NCI-H2107 treated with DMSO at 0.1 percent for 48 hours (cell line): ENCODE measurements at regions not wholly inside any gene's neighbourhood (a gene's known extent, or its start where the extent isn't known, plus 50 kb on each side); places are given as distances from the start of the nearest gene placed in this dataset.
"Not testable (repeated sequence)": the region's sequence is repeated elsewhere in the genome, so short reads cannot be mapped to it uniquely, and the experiment has no call there.

Experiments
- DNase-seq: peaks from one replicate; lab custom pipeline; 2025; ENCODE audit not compliant: unreplicated experiment; lab: John Stamatoyannopoulos, UW

GRCh38 chr7:152543799-152544198 lies 108.0 kb upstream of the KMT2C start:
- no peak for DNase-seq

DNA sequence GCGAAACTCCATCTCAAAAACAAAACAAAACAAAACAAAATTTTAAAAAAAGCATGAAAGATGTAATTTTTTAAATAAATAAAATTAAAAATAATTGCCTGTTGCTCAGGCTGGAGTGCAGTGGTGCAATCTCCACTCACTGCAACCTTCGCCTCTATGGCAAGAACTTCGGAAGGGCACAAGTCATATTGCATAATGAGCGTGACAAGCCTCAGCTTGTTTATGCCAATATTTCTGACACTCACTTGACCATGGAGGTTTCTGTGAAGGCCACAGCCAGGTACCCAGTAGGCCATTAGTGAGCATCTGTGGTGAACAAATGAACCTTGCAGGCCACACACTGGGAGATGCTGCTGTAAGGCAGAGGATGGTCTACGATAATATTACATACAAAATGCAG lies 106.1 kb upstream of the KMT2C start:
- DNase-seq = no peak

DNA sequence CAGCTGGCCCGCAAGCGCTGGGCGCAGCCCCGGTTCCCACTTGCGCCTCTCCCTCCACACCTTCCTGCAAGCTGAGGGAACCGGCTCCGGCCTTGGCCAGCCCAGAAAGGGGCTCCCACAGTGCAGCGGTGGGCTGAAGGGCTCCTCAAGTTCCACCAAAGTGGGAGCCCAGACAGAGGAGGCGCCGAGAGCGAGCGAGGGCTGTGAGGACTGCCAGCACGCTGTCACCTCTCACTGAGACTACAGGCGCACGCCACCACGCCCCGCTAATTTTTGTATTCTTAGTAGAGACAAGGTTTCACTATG lies 103.3 kb upstream of the KMT2C start:
- DNase-seq = not testable (repeated sequence)

DNA sequence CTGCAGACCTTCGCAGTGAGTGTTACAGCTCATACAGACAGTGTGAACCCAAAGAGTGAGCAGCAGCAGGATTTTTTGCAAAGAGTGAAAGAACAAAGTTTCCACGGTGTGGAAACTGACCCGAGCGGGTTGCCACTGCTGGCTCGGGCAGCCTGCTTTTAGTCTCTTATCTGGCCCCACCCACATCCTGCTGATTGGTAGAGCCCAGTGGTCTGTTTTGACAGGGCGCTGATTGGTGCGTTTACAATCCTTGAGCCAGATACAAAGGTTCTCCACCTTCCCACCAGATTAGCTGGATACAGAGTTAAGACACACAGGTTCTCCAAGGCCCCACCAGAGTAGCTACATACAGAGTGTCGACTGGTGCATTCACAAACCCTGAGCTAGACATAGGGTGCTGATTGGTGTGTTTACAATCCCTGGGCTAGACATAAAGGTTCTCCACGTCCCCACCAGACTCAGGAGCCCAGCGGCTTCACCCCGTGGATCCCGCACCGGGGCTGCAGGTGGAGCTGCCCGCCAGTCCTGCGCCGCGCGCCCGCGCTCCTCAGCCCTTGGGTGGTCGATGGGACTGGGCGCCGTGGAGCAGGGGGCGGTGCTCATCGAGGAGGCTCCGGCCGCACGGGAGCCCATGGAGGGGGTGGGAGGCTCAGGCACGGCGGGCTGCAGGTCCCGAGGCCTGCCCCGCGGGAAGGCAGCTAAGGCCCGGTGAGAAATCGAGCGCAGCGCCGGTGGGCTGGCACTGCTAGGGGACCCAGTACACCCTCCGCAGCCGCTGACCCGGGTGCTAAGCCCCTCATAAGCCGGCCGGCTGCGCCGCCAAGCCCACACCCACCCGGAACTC lies 102.8 kb upstream of the KMT2C start:
- not testable (repeated sequence) for DNase-seq

DNA sequence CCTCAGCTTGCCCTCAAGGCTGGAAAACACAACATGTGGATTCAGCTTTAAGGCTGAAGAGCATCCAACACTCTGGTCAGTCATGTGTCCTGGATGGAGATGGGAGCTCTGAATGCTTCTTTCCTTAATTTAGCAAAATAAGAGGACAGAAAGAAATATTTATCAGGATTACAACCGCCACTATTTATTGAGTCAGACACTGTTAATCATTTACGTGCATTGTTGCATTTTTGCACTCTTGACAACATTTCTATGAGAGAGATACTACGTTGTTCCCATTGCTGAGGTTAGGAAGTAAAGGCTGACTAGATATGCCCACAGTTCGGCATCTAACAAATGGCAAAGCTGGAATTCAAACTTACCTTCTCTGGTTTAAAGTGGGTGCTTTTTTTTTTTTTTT lies 101.8 kb upstream of the KMT2C start:
- no peak for DNase-seq

DNA sequence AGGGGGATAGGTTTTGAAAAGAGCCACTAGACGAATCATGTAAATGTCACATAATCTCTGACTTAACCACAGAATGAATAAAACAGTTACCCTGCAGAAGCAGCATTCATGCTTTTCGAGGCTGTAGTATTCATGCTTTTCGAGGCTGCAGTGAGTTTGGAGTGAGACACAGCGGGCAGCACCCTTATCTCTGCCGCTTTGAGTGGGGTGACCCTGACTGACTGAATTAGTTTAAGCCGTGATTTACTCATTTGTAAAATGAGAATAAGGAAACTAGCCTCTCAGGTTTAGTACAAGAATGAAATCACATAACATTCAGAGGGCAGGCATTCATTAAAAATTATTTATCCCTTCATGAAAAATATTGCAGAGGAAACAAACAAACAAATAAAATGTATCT lies 92.8 kb upstream of the KMT2C start:
- DNase-seq = peak; percentile 67

DNA sequence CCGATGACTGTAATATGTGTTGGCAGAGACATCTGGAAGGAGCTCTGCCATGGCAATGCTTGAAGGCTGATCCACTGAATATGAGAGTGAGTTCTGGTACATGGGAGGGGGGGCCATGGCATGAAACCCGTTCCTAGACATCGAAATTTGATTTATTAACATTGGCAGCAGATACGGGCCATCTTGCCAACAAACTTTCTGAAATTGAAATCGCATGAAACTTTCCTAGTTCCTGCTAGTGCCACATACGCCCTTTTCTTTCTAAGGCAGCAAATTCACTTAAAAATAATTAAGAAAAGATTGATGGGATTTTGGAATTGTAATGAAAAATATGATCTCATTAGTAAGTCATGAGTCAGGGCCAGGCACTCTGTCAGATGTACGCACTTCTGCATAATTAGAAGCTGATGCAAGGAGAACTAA lies 91.8 kb upstream of the KMT2C start:
- DNase-seq = no peak

GRCh38 chr7:152523916-152524315 lies 88.1 kb upstream of the KMT2C start:
- DNase-seq = no peak

GRCh38 chr7:152522571-152523067 lies 86.8 kb upstream of the KMT2C start:
- DNase-seq = peak; percentile 49

GRCh38 chr7:152521420-152522337 lies 85.9 kb upstream of the KMT2C start:
- no peak for DNase-seq

- DNase-seq = no peak
These were observed 85.1 kb upstream of the KMT2C start for GRCh38 chr7:152520861-152521302.

- DNase-seq = no peak
These were observed 83.5 kb upstream of the KMT2C start for GRCh38 chr7:152519290-152519689.

DNA sequence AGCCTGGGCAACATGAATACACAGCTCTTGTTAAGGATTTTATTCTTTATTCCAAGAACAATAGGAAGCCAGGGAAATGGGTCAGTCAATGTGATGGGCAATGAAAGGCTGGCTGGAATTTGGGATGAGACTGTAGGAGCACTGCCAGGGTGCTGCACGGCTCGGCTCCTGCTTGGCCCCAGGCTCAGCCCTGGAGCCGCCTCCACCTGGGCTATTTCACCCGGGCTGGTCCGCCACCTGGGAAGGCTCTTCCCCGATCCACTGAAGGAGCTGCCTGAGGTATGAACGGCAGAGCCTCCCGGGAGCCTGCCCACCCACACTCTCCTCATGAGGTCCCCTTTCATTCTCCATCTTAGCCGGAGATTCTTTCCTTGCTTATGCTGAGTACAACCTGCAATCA lies 80.4 kb upstream of the KMT2C start:
- no peak for DNase-seq

DNA sequence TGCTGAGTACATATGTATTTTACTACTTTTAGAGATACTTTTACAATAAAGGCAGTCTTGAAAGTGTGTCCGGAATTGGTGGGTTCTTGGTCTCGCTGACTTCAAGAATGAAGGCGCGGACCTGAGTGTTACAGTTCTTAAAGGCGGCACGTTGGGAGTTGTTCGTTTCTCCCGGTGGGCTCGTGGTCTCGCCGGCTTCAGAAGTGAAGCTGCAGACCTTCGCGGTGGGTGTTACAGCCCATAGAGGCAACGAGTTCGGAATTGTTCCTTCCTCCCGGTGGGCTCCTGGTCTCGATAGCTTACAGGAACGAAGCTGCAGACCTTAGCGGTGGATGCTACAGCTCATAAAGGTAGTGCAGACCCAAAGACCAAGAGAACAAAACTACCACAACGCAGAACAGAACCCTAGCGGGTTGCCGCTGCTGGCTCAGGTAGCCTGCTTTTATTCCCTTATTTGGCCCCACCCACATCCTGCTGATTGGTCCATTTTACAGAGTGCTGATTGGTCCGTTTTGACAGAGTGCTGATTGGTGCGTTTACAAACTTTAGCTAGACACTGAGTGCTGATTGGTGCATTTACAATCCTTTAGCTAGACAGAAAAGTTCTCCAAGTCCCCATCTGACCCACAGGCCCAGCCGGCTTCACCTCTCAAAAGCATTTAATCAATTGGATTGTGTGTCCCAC lies 79.6 kb upstream of the KMT2C start:
- not testable (repeated sequence) for DNase-seq

- no peak for DNase-seq
These were observed 78.9 kb upstream of the KMT2C start for GRCh38 chr7:152514771-152515105.

- DNase-seq = no peak
These were observed 78.3 kb upstream of the KMT2C start for GRCh38 chr7:152513861-152514770.

DNA sequence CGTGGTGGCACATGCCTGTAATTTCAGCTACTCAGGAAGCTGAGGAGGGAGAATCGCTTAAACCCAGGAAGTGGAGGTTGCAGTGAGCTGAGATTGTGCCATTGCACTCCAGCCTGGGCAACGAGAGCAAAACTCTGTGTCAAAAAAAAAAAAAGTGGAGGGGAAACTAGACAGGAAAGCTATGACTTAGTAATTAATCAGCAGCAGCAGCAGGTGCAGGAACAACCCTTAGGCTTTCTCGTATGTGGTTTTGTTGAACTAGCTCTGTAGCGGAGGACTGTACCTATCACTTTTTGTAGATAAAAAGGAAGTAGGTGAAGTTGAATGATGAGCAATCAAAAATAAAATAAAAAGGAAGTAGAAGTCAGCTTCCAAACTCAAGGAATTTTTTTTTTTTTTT lies 76.9 kb upstream of the KMT2C start:
- peak; percentile 39 for DNase-seq

GRCh38 chr7:152511736-152512135 lies 75.9 kb upstream of the KMT2C start:
- no peak for DNase-seq

DNA sequence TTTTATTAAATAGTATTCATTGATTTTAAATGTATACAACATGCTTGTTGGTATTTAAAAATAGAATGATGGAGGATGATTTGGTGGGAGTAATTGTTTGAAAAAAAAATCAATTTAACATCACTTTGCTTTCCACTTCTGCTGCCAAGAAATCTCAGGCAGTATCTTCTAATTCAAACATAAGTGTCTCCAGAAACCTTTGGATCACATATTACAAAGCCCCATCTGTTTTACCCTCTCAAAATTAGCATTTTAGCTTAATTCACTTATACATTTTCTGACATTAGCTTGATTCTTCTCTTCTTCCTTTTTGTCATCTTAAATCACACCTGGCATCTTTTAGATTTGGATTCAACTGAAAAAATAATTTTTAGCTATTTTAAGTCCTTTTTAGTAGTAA lies 72.9 kb upstream of the KMT2C start:
- DNase-seq = no peak

DNA sequence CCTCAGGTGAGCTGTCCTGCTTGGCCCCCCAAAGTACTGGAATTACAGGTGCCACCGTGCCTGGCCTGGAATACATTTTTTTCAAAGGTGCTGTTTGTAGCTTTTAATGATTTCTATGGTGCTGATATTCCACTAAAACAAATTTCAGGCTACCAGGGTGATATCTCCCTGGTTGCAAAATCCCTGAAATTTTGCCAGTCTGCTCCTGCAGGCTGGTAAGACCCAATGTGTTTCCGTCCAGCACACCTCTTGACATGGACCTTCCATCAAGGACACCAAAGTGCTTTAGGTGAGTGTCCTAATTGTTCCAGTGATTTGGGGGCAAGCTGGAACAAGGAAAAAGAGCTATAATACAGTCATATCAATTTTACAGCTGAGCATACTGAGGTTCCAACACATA lies 69.8 kb upstream of the KMT2C start:
- DNase-seq = no peak
